GM12872 (cell line): ENCODE measurements at regions not wholly inside any gene's neighbourhood (a gene's known extent, or its start where the extent isn't known, plus 50 kb on each side); places are given as distances from the start of the nearest gene placed in this dataset.

Experiments used
- CTCF ChIP-seq: IDR thresholded peaks from 3 replicates; pipeline ENCODE4 v1.5.1; 2011; ENCODE audit warnings: low read depth, mild to moderate bottlenecking, low read length, moderate library complexity; ENCODE audit not compliant: insufficient read depth

- TF ChIP-seq CTCF, result no peak
Measured at GRCh38 chr13:57946361-57946760, 314.8 kb downstream of the PCDH17 start.

DNA sequence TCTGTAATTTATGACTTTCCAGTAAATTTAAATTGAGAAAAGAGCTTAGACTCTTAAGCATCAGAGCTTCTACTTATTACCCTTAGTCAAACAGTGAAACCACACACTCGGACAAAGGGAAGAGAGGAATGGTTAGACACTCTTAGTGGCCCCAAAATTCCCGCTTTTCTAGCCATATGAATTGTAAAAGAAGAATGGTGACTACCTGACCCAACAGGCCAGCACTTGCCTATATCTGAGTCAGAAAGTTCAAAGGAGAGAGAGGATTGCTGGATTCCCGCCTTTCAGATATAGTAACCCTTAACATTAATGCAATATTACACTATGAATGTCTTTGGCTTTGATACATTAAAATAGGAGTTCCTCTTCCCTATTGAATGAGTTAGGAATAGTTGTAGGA, 317.3 kb downstream of the PCDH17 start:
- TF ChIP-seq CTCF, result no peak

GRCh38 chr13:57969951-57970350, 338.4 kb downstream of the PCDH17 start:
- no peak for TF ChIP-seq CTCF

DNA sequence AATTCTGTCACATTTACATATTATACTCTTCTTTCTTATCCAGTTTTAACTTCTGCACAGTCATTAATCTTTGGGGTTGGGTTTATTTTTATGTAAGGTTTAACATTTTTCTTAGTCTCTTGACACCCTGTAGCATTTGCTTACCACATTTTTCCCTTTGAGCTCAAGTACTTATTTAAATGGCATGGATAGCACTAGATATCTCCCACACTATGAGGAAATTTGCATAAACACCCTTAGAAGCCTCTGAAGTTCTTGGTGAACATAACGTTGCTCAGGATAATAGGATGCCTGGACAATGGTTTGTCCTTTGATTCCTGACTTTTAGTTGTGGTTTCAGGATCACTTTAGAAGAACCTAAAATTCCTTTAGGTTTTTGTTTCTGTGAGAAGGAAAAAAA, 338.9 kb downstream of the PCDH17 start:
- TF ChIP-seq CTCF, result no peak

DNA sequence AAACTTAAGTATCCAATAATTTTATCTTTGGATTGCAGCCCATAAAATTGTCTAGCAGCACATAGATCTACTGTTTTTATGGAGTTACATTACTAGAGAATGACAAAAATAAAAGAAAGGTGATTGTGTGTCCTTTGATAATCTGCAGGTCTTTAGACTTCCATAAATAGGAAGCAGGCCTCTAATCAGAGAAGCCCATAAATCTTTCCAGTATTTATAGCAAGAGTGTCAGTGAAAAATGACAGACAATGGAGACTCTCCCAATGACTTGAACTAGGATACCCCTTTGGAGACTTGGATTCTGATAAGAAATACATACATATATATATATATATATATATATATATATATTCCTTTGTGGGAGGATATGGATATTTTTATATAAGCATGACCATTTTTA, 351.2 kb downstream of the PCDH17 start:
- TF ChIP-seq CTCF, result no peak

DNA sequence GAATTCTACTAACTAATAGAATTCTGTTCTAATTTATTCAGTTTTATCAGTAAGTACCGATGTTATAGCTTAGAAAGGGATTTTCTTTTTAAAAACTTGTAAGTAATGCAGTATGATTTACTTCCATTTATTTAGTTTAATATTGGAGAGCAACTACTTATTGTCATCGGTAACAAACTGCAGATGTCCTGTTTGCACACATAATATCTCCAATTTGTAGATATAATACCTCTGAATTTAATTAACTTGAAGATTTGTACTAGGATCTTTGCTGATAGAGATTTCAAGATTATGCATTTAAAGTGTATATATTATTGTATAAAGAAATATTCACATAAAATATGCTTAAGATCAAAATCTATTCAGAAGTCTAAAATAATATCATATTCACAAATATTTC, 356.7 kb downstream of the PCDH17 start:
- no peak for TF ChIP-seq CTCF

GRCh38 chr13:57991041-57991440, 359.5 kb downstream of the PCDH17 start:
- no peak for TF ChIP-seq CTCF

GRCh38 chr13:57992416-57992815, 360.9 kb downstream of the PCDH17 start:
- TF ChIP-seq CTCF, result no peak
